Muscle layer of duodenum (tissue), 2 donors: ENCODE measurements at regions not wholly inside any gene's neighbourhood (a gene's known extent, or its start where the extent isn't known, plus 50 kb on each side); places are given as distances from the start of the nearest gene placed in this dataset.

Source experiments
- H3K27ac ChIP-seq: one replicate; pipeline ENCODE4 v1.7.0; 2013; ENCODE audit warnings: mild to moderate bottlenecking, low read length
- H3K27me3 ChIP-seq: one replicate; pipeline ENCODE4 v1.7.0; 2013; ENCODE audit warnings: low read depth, mild to moderate bottlenecking, control low read depth, low read length
- H3K36me3 ChIP-seq, 2 donors: one replicate each; pipeline ENCODE4 v1.7.0; 2013; ENCODE audit warnings: low read length in 2 of 2, control low read depth in 1 of 2, mild to moderate bottlenecking in 1 of 2; ENCODE audit not compliant: insufficient read depth in 2 of 2, control insufficient read depth in 1 of 2
- H3K4me1 ChIP-seq, 2 donors: one replicate each; pipeline ENCODE4 v1.7.0; 2013; ENCODE audit warnings: low read length in 2 of 2, mild to moderate bottlenecking in 2 of 2, control low read depth in 1 of 2, moderate library complexity in 1 of 2; ENCODE audit not compliant: insufficient read depth in 2 of 2, control insufficient read depth in 1 of 2
- H3K4me3 ChIP-seq, 2 donors: one replicate each; pipeline ENCODE4 v1.7.0; 2013; ENCODE audit warnings: low read length in 2 of 2, low read depth in 1 of 2, mild to moderate bottlenecking in 1 of 2
- H3K9me3 ChIP-seq, 2 donors: one replicate each; pipeline ENCODE4 v1.7.0; 2013; ENCODE audit warnings: low read length in 2 of 2, control low read depth in 1 of 2, mild to moderate bottlenecking in 1 of 2; ENCODE audit not compliant: control insufficient read depth in 1 of 2
- donor health status: healthy.

DNA sequence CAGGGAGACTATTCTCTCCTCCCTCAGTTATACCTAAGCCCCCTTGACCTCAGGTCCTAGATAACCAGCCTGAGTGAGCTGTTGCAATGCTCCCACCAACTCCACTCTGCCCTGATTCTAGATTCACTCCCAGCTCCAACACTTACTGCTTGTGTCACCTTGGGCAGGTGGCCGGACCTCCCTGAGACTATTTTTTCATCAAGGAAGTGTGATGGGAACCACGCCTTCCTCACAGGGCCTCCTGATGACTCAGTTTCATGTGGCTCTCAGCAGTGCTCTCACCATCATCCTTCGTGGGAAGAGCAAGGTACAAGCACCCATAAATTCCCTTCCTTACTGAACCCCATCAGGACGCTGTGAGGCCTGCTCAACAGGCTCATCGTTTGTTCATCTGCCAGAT, 925.8 kb upstream of the ZNF722 start:
- Histone ChIP-seq H3K4me3 (no peak overlapping the region), H3K4me1 (no peaks in the 10 kb centered on the region), H3K9me3 (peaks cover 0 to 49% of the 10 kb centered on the region in 2 donors), H3K27ac (no peak overlapping the region), H3K27me3 (no peaks in the 10 kb centered on the region), H3K36me3 (no peaks in the 10 kb centered on the region)

DNA sequence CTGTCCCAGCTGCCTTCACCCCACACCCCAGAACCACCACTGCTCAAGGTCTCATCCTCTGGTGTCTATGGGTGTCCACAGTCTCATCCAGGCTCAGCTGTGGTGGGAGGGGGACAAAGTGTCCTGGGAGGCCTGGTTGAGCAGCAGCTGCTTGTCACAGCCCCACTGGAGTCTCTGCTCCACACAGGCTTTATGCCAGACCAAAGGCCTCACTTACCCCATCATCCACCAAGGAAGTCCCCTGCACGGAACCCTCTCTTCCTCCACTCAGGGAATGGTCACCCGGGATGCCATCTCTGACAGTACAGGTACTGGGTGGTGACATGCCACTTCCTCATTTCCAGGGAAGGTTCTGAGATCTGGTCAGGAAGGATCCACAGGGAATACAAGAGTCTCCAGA, 925.4 kb upstream of the ZNF722 start:
- Histone ChIP-seq H3K27me3 (no peaks in the 10 kb centered on the region), H3K4me3 (no peak overlapping the region), H3K9me3 (peaks cover 0 to 51% of the 10 kb centered on the region in 2 donors)

DNA sequence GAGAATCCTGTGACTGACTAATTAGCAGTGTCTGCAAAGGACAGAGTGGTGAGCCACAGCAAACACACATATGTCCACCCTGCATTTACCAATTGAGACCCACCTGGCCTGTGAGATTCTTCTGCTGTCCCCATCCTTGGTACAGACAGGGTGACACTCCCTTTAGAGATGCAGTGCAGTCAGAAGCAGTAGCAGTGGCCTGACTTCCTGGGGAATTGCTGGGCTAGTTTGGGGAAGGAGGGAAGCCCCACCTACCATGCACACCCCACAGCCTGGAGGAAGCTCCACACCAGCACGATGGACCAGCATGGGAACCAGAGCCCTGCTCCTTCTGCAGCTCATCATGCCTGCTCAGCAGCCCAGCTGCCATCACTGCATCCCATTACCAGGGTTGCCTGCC, 924.9 kb upstream of the ZNF722 start:
- peaks cover 0 to 51% of the 10 kb centered on the region in 2 donors for H3K9me3 ChIP-seq

More for the DNA sequence above, 925.4 kb upstream of the ZNF722 start:
- Histone ChIP-seq H3K4me1 (no peaks in the 10 kb centered on the region), H3K36me3 (no peaks in the 10 kb centered on the region), H3K27ac (no peak overlapping the region)

DNA sequence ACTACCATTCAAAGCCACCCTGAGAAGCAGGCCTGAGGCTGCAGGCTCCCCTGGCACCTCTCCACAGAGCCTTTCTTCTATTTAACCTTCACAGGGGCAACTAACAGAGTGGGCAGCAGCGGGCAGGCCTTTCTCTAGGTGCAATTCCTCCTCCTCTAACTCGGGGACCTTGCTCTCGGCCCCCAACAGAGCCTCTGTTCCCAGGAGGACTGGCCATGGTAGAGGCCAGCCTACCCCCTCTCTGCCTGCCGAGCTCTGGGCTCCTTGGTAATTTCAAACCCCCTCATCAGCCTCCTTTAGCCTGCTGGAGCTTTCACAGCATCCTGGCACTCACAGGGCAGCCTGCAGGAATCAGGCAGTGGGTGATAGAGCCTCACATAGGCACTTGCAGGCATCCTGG, 920.8 kb upstream of the ZNF722 start:
- peaks cover 0 to 51% of the 10 kb centered on the region in 2 donors for H3K9me3 ChIP-seq
- no peaks in the 10 kb centered on the region for H3K36me3 ChIP-seq
- H3K27ac ChIP-seq, result no peak overlapping the region
- H3K4me1 ChIP-seq, result no peaks in the 10 kb centered on the region
- H3K4me3 ChIP-seq, result no peak overlapping the region
- H3K27me3 ChIP-seq, result no peaks in the 10 kb centered on the region

More for the DNA sequence above, 924.9 kb upstream of the ZNF722 start:
- Histone ChIP-seq H3K27ac (no peak overlapping the region), H3K4me3 (no peak overlapping the region), H3K27me3 (no peaks in the 10 kb centered on the region), H3K36me3 (no peaks in the 10 kb centered on the region), H3K4me1 (no peaks in the 10 kb centered on the region)

DNA sequence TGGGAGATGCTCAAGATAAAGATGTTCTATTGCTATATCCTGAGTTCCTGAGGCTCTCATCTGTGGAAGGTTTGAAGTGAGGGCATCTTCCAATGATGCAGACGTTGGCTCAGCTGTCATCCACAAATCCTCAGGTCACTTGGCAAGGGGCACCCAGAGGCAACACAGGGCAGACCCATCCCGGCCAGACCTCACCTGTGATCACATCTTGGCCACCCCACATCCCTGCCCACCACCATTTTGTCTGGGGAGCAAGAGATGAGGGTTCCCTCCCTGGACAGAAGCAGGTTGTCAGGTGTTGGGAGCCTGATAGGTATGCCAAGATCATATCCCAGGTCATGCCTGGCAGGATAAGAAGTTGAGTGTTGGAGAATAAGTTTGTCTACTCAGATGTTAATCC, 918.2 kb upstream of the ZNF722 start:
- H3K27me3 ChIP-seq, result no peaks in the 10 kb centered on the region
- no peaks in the 10 kb centered on the region for H3K36me3 ChIP-seq
- peak overlapping the region in 1 of 2 donors; percentile 26 for H3K4me3 ChIP-seq
- peaks cover 6 to 44% of the 10 kb centered on the region in 2 donors for H3K9me3 ChIP-seq
- no peak overlapping the region for H3K27ac ChIP-seq
- H3K4me1 ChIP-seq, result no peaks in the 10 kb centered on the region

DNA sequence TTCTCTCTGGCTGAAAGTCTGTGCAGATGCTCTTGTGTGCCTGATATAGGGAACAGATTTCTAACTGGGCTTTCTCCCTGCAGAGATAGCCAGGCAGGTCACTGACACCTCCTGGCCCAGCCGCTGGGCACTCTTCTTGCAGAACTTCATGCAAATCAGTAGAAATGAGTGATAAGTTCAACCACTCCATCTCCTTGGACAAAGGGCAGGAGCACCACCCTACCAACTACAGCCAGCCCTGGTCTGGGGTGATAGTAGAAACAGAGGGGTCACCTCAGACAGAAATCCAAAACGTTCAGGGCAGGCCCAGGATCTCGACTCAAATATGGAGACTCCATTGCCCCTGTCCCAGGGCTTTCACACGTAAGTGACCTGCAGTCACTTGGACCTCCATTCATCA, 917.8 kb upstream of the ZNF722 start:
- Histone ChIP-seq H3K27me3 (no peaks in the 10 kb centered on the region), H3K4me1 (no peaks in the 10 kb centered on the region), H3K27ac (no peak overlapping the region), H3K9me3 (peaks cover 6 to 44% of the 10 kb centered on the region in 2 donors), H3K36me3 (no peaks in the 10 kb centered on the region), H3K4me3 (peak overlapping the region in 1 of 2 donors; percentile 26)

DNA sequence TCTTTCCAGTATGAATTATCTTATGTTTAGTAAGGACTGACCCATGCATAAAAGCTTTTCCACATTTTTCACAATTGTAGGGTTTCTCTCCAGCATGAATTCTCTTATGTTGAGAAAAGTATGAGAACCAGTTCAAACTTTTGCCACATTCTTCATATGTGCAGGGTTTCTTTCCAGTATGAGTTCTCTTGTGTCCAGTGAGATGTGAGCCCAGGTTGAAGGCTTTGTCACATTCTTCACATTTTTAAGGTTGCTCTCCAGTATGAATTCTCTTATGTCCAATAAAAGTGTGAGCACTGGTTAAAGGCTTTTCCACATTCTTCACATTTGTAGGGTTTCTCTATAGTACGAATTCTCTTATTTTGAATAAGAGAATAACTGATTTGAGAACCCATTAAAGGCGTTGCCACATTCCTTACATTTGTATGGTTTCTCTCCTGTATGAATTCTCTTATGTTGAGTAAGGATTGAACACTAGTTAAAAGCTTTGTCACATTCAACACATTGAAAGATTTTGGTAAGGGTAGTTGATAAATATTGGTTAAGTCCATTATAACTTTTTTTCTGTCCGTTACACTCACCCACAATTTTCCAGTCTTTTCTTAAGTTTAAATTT, 911.0 kb upstream of the ZNF722 start:
- peak overlapping the region in 1 of 2 donors; percentile 27 for H3K4me3 ChIP-seq
- no peak overlapping the region for H3K27ac ChIP-seq
- H3K36me3 ChIP-seq, result no peaks in the 10 kb centered on the region
- H3K4me1 ChIP-seq, result no peaks in the 10 kb centered on the region
- no peaks in the 10 kb centered on the region for H3K27me3 ChIP-seq
- H3K9me3 ChIP-seq, result peaks cover 14 to 45% of the 10 kb centered on the region in 2 donors

DNA sequence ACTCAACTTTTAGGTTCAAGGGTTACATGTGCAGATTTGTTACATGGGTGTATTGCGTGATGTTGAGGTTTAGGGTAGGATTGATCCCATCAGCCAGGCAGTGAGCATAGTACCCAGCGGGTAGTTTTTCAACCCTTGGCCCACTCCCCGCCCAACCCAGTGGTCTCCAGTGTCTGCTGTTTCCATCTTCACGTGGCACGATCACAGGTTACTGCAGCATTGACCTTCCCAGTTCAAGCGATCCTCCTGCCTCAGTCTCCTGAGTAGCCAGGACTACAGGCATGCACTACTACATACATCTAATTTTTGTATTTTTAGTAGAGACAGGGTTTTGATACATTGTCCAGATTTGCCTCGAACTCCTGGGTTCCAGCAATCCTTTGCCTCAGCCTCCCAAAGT, 905.7 kb upstream of the ZNF722 start:
- H3K4me1 ChIP-seq, result no peaks in the 10 kb centered on the region
- H3K4me3 ChIP-seq, result no peak overlapping the region
- H3K36me3 ChIP-seq, result no peaks in the 10 kb centered on the region
- H3K9me3 ChIP-seq, result peaks cover 8 to 29% of the 10 kb centered on the region in 2 donors
- no peak overlapping the region for H3K27ac ChIP-seq
- no peaks in the 10 kb centered on the region for H3K27me3 ChIP-seq

DNA sequence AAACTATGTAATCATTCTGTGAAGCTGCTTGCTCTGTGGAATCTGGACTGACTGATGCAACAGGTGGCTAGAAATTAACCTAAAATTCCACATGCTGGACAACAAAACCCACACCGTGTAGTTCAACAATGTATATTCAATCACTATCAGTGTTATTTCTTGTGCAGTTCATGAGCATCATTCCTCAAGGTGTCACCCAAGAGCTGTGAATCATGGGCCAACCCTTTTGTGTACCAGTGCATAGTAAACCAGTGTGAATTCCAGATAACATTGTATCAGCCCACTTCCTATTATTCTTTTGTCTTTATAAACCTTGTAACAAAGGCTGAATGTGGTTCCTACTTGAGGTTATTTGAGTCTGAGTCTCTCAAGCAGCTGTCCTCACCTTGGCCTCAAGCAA, 905.2 kb upstream of the ZNF722 start:
- Histone ChIP-seq H3K4me1 (no peaks in the 10 kb centered on the region), H3K36me3 (no peaks in the 10 kb centered on the region), H3K4me3 (no peak overlapping the region), H3K27ac (no peak overlapping the region), H3K27me3 (no peaks in the 10 kb centered on the region), H3K9me3 (peaks cover 6 to 26% of the 10 kb centered on the region in 2 donors)

DNA sequence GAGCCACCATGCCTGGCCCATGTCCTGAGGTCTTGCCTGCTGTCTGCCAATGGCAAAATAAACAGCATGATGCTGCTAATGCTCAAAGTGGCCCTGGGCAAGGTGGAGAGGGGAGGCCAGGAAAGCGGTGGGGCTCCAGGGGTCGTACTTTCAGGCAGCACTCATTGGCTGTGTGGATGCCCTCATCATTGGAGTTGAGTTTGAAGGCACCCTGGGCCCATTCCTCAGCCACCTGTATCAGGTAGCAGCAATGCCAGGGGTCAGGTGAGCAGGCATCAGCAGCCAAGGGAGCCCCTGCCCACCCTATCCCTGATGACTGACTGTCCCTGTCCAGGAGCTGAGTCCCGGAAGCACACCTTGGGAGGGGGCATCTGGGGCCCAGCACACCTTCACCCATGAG, 902.5 kb upstream of the ZNF722 start:
- H3K9me3 ChIP-seq, result peaks cover 0 to 19% of the 10 kb centered on the region in 2 donors
- H3K27ac ChIP-seq, result no peak overlapping the region
- no peaks in the 10 kb centered on the region for H3K36me3 ChIP-seq
- no peaks in the 10 kb centered on the region for H3K27me3 ChIP-seq
- H3K4me3 ChIP-seq, result no peak overlapping the region
- H3K4me1 ChIP-seq, result no peaks in the 10 kb centered on the region

DNA sequence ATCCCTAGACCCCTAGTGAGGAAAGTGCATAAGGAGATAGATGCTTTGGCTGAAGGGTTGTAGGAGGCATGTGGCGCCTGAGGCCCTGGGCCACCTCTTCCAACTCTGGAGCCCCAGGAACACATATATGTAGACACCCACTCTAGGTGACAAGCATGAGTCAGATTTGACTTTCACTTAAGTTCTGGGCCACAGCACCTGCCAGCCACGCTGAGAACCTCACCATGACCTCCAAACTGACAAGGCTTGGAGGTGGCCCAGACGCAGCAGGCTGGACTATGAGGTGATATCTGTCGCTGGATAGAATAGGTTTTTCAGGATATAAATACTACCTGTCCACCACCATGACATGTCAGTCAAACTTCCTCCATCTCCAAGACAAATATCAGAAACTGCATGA, 894.0 kb upstream of the ZNF722 start:
- Histone ChIP-seq H3K27ac (no peak overlapping the region), H3K4me1 (no peaks in the 10 kb centered on the region), H3K9me3 (peaks cover 0 to 9% of the 10 kb centered on the region in 2 donors), H3K27me3 (no peaks in the 10 kb centered on the region), H3K36me3 (no peaks in the 10 kb centered on the region), H3K4me3 (no peak overlapping the region)

DNA sequence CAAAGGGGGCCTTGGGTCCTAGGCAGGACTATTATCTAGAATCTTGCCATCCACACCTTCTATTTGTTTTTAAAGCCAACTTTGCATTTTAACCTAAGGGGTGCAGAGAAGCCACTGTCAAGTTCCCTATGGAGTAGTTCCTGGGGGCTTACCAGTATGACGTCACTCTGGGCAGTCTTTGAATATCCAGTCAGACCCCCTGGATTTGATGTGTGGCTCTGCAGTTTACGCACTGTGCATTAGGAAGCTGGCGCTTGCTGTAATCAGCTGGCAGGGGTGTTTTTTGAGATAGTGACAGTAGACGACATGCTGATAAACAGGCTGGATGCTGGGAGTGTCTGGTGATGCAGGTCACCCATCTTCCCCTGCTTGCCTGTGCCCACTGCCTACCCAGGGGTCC, 892.7 kb upstream of the ZNF722 start:
- no peak overlapping the region for H3K27ac ChIP-seq
- no peaks in the 10 kb centered on the region for H3K36me3 ChIP-seq
- H3K9me3 ChIP-seq, result peaks cover 0 to 4% of the 10 kb centered on the region in 2 donors
- H3K4me3 ChIP-seq, result peak overlapping the region in 1 of 2 donors; percentile 8
- no peaks in the 10 kb centered on the region for H3K27me3 ChIP-seq
- H3K4me1 ChIP-seq, result no peaks in the 10 kb centered on the region
